Endothelial cell of umbilical vein (primary cell): ENCODE measurements at regions not wholly inside any gene's neighbourhood (a gene's known extent, or its start where the extent isn't known, plus 50 kb on each side); places are given as distances from the start of the nearest gene placed in this dataset.

Experiments
- MYC ChIP-seq: IDR thresholded peaks from one replicate; pipeline ENCODE4 v1.6.1; 2011; ENCODE audit warnings: mild to moderate bottlenecking, low read depth, low read length
- POLR2A ChIP-seq: IDR thresholded peaks from 2 replicates; pipeline ENCODE4 v1.6.1; 2012; ENCODE audit warnings: low read depth, mild to moderate bottlenecking, control low read depth, low read length
- TF ChIP-seq, protein P1 (sequence below), 2 donors: IDR thresholded peaks; 1 replicate in 1 of 2; 2 replicates in 1 of 2; pipeline ENCODE4 v1.5.1; 2011; ENCODE audit warnings: low read length in 2 of 2, mild to moderate bottlenecking in 2 of 2, moderate library complexity in 2 of 2, control low read depth in 1 of 2, inconsistent platforms in 1 of 2, low read depth in 1 of 2; ENCODE audit not compliant: insufficient read depth in 1 of 2; ENCODE audit errors: extremely low read depth in 1 of 2

- TF ChIP-seq, protein P1, sequence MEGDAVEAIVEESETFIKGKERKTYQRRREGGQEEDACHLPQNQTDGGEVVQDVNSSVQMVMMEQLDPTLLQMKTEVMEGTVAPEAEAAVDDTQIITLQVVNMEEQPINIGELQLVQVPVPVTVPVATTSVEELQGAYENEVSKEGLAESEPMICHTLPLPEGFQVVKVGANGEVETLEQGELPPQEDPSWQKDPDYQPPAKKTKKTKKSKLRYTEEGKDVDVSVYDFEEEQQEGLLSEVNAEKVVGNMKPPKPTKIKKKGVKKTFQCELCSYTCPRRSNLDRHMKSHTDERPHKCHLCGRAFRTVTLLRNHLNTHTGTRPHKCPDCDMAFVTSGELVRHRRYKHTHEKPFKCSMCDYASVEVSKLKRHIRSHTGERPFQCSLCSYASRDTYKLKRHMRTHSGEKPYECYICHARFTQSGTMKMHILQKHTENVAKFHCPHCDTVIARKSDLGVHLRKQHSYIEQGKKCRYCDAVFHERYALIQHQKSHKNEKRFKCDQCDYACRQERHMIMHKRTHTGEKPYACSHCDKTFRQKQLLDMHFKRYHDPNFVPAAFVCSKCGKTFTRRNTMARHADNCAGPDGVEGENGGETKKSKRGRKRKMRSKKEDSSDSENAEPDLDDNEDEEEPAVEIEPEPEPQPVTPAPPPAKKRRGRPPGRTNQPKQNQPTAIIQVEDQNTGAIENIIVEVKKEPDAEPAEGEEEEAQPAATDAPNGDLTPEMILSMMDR (IDR thresholded peaks at IDR 0.05; ENCODE audit: extremely low read depth in 1 of 2, insufficient read depth in 1 of 2, low read depth in 1 of 2, low read length in 2 of 2), result no peak
- TF ChIP-seq POLR2A (no peak), MYC (no peak)
Measured at GRCh38 chr4:30950737-30951136, 230.6 kb downstream of the PCDH7 start.
